PC-9 (cell line): ENCODE measurements at regions not wholly inside any gene's neighbourhood (a gene's known extent, or its start where the extent isn't known, plus 50 kb on each side); places are given as distances from the start of the nearest gene placed in this dataset.

ENCODE experiments used
- EZH2 ChIP-seq: fragments of 200-600 bp; sonication (generic); IDR thresholded peaks from 2 replicates; pipeline ENCODE4 v1.8.0; 2017; ENCODE audit warnings: antibody characterized with exemption, low read depth
- TF ChIP-seq, protein P1 (sequence below): fragments of 200-600 bp; sonication (generic); conservative IDR thresholded peaks from 2 replicates; pipeline ENCODE4 v1.6.1; 2017; ENCODE audit warnings: mixed run types, antibody characterized with exemption, mild to moderate bottlenecking, moderate library complexity

DNA sequence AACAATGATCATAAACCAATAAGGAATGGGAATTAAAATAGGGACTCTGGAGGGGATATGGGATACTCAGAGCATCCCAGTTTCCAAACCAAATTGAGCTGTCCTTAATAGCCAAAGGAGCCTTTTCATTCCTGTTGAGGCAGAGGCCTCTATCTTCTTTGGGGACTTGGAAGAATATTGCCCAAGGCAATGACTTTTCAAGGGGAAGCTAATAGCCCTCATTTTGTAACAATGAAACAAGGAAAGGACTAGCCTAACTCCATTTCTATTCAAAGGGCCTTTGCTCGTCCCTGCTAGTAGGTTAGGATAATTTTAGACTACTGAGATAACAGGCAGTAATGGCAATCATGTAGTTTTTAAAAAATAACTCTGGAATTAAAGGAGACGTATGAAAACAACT, 789.8 kb upstream of the SLITRK5 start:
- TF ChIP-seq, protein P1, sequence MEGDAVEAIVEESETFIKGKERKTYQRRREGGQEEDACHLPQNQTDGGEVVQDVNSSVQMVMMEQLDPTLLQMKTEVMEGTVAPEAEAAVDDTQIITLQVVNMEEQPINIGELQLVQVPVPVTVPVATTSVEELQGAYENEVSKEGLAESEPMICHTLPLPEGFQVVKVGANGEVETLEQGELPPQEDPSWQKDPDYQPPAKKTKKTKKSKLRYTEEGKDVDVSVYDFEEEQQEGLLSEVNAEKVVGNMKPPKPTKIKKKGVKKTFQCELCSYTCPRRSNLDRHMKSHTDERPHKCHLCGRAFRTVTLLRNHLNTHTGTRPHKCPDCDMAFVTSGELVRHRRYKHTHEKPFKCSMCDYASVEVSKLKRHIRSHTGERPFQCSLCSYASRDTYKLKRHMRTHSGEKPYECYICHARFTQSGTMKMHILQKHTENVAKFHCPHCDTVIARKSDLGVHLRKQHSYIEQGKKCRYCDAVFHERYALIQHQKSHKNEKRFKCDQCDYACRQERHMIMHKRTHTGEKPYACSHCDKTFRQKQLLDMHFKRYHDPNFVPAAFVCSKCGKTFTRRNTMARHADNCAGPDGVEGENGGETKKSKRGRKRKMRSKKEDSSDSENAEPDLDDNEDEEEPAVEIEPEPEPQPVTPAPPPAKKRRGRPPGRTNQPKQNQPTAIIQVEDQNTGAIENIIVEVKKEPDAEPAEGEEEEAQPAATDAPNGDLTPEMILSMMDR: no peak
- no peak for TF ChIP-seq EZH2
